ENCODE measurements at regions not wholly inside any gene's neighbourhood (a gene's known extent, or its start where the extent isn't known, plus 50 kb on each side); places are given as distances from the start of the nearest gene placed in this dataset.

DNA sequence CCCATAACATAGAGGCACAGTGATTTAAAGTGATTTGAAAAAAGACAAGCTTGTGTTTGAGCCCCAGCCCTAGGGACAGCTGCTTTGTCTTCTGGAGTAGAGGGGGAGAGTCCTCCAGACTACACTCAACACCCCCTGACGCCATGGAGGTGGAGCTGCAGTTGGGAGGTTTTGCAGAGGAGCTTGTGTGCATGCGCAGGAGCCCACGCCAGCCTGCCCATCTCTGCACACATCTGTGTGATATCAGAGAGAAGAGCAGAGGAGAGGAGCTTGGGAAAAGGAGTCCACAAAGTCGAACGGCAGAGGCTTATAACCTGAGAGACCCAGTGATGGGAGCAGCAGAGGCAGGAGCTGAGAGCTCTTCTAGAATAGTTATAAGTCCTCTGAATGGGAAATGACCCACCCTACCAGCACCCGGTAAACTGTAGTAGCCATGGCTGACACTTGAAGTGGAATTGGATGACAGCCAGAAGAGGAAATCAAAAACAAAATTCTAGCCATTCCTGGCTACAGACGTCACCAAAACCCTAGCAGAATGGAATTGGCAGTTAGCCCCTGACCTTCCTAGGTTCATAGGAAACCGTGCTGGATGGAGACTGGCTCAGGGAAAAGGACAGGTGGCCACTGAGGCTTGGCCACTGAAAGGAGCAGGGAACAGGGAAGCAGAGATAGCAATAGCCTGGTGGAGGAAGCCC lies 185.1 kb upstream of the VASH1 start:
- TF ChIP-seq POLR2AphosphoS5 (IDR thresholded peaks at IDR 0.05; ENCODE audit: low read depth, low read length) (no peak), TAF1 (IDR thresholded peaks at IDR 0.05; ENCODE audit: borderline replicate concordance, low read depth, low read length) (no peak)
